OCI-LY7 (cell line): ENCODE measurements at regions not wholly inside any gene's neighbourhood (a gene's known extent, or its start where the extent isn't known, plus 50 kb on each side); places are given as distances from the start of the nearest gene placed in this dataset.

Source experiments
- BruUV-seq: library from RNA; stranded (reverse); fragments of 400-500 nt; replicated peaks from 2 replicates; lab custom pipeline; 2021; lab: Mats Ljungman, UMichigan
- CTCF ChIA-PET: fragments of 300-600 bp; sonication (Branson Sonifier 250); formaldehyde crosslinking; loops from one replicate; lab custom pipeline; 2022; ENCODE audit warnings: antibody characterized with exemption; ENCODE audit not compliant: unreplicated experiment; lab: Charles Lee
- POLR2A ChIA-PET: fragments of 300-600 bp; sonication (Branson Sonifier 250); formaldehyde crosslinking; loops from one replicate; lab custom pipeline; 2022; ENCODE audit warnings: antibody characterized with exemption; lab: Charles Lee
- DNase-seq: peaks from one replicate; pipeline ENCODE4 v3.0.0-alpha.2; 2015; ENCODE audit warnings: low spot score
- H2AFZ ChIP-seq: fragments of 200-600 bp; sonication (generic), shearing (Covaris generic); 2 replicates; pipeline ENCODE4 v1.6.1; 2014; ENCODE audit warnings: mild to moderate bottlenecking, antibody characterized with exemption, low read length, moderate library complexity
- H3K27ac ChIP-seq: fragments of 200-600 bp; sonication (generic); 2 replicates; pipeline ENCODE4 v1.5.1; 2014; ENCODE audit warnings: mixed run types, low read depth, mild to moderate bottlenecking, moderate library complexity, low read length, inconsistent platforms; ENCODE audit not compliant: poor library complexity, severe bottlenecking
- H3K36me3 ChIP-seq: fragments of 200-600 bp; sonication (generic); 2 replicates; pipeline ENCODE4 v1.6.1; 2014; ENCODE audit warnings: mild to moderate bottlenecking, antibody characterized with exemption, low read length, moderate library complexity, mixed read lengths; ENCODE audit not compliant: insufficient read depth
- H3K4me1 ChIP-seq: fragments of 200-600 bp; sonication (generic); 2 replicates; pipeline ENCODE4 v1.5.1; 2014; ENCODE audit warnings: mild to moderate bottlenecking, low read length; ENCODE audit not compliant: insufficient read depth, poor library complexity, severe bottlenecking
- H3K4me2 ChIP-seq: fragments of 200-600 bp; sonication (generic); 2 replicates; pipeline ENCODE4 v1.6.1; 2014; ENCODE audit warnings: mild to moderate bottlenecking, low read length
- H3K4me3 ChIP-seq: fragments of 200-600 bp; sonication (generic); 2 replicates; pipeline ENCODE4 v1.5.1; 2014; ENCODE audit warnings: mild to moderate bottlenecking, low read depth, low read length; ENCODE audit not compliant: poor library complexity, severe bottlenecking
- H3K79me2 ChIP-seq: fragments of 200-600 bp; sonication (generic); 2 replicates; pipeline ENCODE4 v1.6.1; 2016; ENCODE audit warnings: low read depth, mild to moderate bottlenecking, low read length, moderate library complexity, mixed read lengths; ENCODE audit not compliant: insufficient read depth
- H3K9me2 ChIP-seq: fragments of 200-600 bp; sonication (generic); 2 replicates; pipeline ENCODE4 v1.6.1; 2016; ENCODE audit warnings: mild to moderate bottlenecking, low read length, mixed read lengths; ENCODE audit not compliant: insufficient read depth
- H3K9me3 ChIP-seq: fragments of 200-600 bp; sonication (generic); 2 replicates; pipeline ENCODE4 v1.6.1; 2014; ENCODE audit warnings: mild to moderate bottlenecking, mixed run types, low read length, mixed read lengths
- H4K20me1 ChIP-seq: fragments of 200-600 bp; sonication (generic); 2 replicates; pipeline ENCODE4 v1.6.1; 2014; ENCODE audit warnings: mild to moderate bottlenecking, antibody characterized with exemption, low read length, moderate library complexity, mixed read lengths; ENCODE audit not compliant: insufficient read depth
- CTCF ChIP-seq: fragments of 200-600 bp; sonication (generic); conservative IDR thresholded peaks from 2 replicates; pipeline ENCODE4 v1.5.1; 2014; ENCODE audit warnings: mild to moderate bottlenecking, antibody characterized with exemption, low read length, moderate library complexity, mixed read lengths
- EZH2phosphoT487 ChIP-seq: fragments of 200-600 bp; sonication (generic); IDR thresholded peaks from 2 replicates; pipeline ENCODE4 v1.6.1; 2018; ENCODE audit warnings: low read depth, borderline replicate concordance, mild to moderate bottlenecking, mixed run types, antibody characterized with exemption, low read length, moderate library complexity, mixed read lengths
- intact Hi-C: fragments of 100-400 bp; cut with micrococcal nuclease; formaldehyde crosslinking; loops from one replicate; pipeline ENCODE4 v1.10.0; 2022; ENCODE audit not compliant: unreplicated experiment

GRCh38 chr17:33580215-33580614 is 287.1 kb upstream of the ASIC2 start:
- no peaks in the 10 kb centered on the region for H3K4me1 ChIP-seq
- no peaks in the 10 kb centered on the region for H3K36me3 ChIP-seq
- no peaks in the 10 kb centered on the region for H3K79me2 ChIP-seq
- no peak overlapping the region for H3K4me3 ChIP-seq
- ChIA-PET CTCF (no interaction called here), POLR2A (no interaction called here)
- DNase-seq = peak; percentile 4
- H3K9me3 ChIP-seq = 0 out of 2 replicates have a peak, but pooled peaks cover 4% of the 10 kb centered on the region
- TF ChIP-seq CTCF (no peak), EZH2phosphoT487 (no peak)
- H2AFZ ChIP-seq = no peak overlapping the region
- no peak overlapping the region for H3K27ac ChIP-seq
- H4K20me1 ChIP-seq = no peaks in the 10 kb centered on the region
- H3K4me2 ChIP-seq = no peak overlapping the region
- intact Hi-C loops = no loop called here
- BruUV-seq = no TSS peak
- H3K9me2 ChIP-seq = no peaks in the 10 kb centered on the region

- Histone ChIP-seq H3K36me3 (no peaks in the 10 kb centered on the region), H2AFZ (no peak overlapping the region), H3K9me2 (no peaks in the 10 kb centered on the region), H4K20me1 (no peaks in the 10 kb centered on the region), H3K79me2 (no peaks in the 10 kb centered on the region), H3K4me1 (no peaks in the 10 kb centered on the region), H3K9me3 (0 out of 2 replicates have a peak, but pooled peaks cover 4% of the 10 kb centered on the region), H3K4me2 (no peak overlapping the region), H3K27ac (no peak overlapping the region), H3K4me3 (no peak overlapping the region)
- TF ChIP-seq EZH2phosphoT487 (no peak), CTCF (no peak)
- no TSS peak for BruUV-seq
- ChIA-PET CTCF (no interaction called here), POLR2A (interaction anchor here (0.6 kb wide), 1 partner anchor 263 kb away, joined by 3 read pairs; no protein-coding TSS in a partner anchor)
- no peak for DNase-seq
- intact Hi-C loops = no loop called here
Measured at GRCh38 chr17:33582661-33583060, 289.6 kb upstream of the ASIC2 start.

- H4K20me1 ChIP-seq = no peaks in the 10 kb centered on the region
- no peak overlapping the region for H2AFZ ChIP-seq
- CTCF ChIA-PET = no interaction called here
- POLR2A ChIA-PET = no interaction called here
- no peak overlapping the region for H3K4me3 ChIP-seq
- H3K27ac ChIP-seq = no peak overlapping the region
- TF ChIP-seq EZH2phosphoT487 (no peak), CTCF (no peak)
- H3K4me1 ChIP-seq = no peaks in the 10 kb centered on the region
- no TSS peak for BruUV-seq
- H3K79me2 ChIP-seq = no peaks in the 10 kb centered on the region
- intact Hi-C loops = no loop called here
- H3K36me3 ChIP-seq = no peaks in the 10 kb centered on the region
- no peak for DNase-seq
- 0 out of 2 replicates have a peak, but pooled peaks cover 4% of the 10 kb centered on the region for H3K9me3 ChIP-seq
- H3K9me2 ChIP-seq = no peaks in the 10 kb centered on the region
- no peak overlapping the region for H3K4me2 ChIP-seq
Measured at GRCh38 chr17:33583518-33584417, 290.7 kb upstream of the ASIC2 start.
